KMS-11 (cell line): ENCODE measurements at regions not wholly inside any gene's neighbourhood (a gene's known extent, or its start where the extent isn't known, plus 50 kb on each side); places are given as distances from the start of the nearest gene placed in this dataset.

Experiments
- H2AFZ ChIP-seq: fragments of 200-600 bp; sonication (generic); 2 replicates; pipeline ENCODE4 v1.6.1; 2016; ENCODE audit warnings: antibody characterized with exemption, mixed run types, low read depth
- H3K27ac ChIP-seq: fragments of 200-600 bp; sonication (generic); 2 replicates; pipeline ENCODE4 v1.6.1; 2016; ENCODE audit warnings: mild to moderate bottlenecking, mixed run types
- H3K27me3 ChIP-seq: fragments of 200-600 bp; sonication (generic); 2 replicates; pipeline ENCODE4 v1.6.1; 2017; ENCODE audit warnings: mild to moderate bottlenecking, low read depth, mixed run types, moderate library complexity; ENCODE audit not compliant: insufficient read depth
- H3K36me3 ChIP-seq: fragments of 200-600 bp; sonication (generic); 2 replicates; pipeline ENCODE4 v1.6.1; 2017; ENCODE audit warnings: mild to moderate bottlenecking, mixed run types; ENCODE audit not compliant: insufficient read depth
- H3K4me1 ChIP-seq: fragments of 200-600 bp; sonication (generic); 2 replicates; pipeline ENCODE4 v1.6.1; 2016; ENCODE audit warnings: mild to moderate bottlenecking, low read depth, mixed run types; ENCODE audit not compliant: poor library complexity, severe bottlenecking
- H3K4me2 ChIP-seq: fragments of 200-600 bp; sonication (generic); 2 replicates; pipeline ENCODE4 v1.7.0; 2016; ENCODE audit warnings: mild to moderate bottlenecking, mixed run types
- H3K4me3 ChIP-seq: fragments of 200-600 bp; sonication (generic); IDR thresholded peaks from 2 replicates; pipeline ENCODE4 v1.6.1; 2017; ENCODE audit warnings: low read depth, low read length, mixed read lengths; ENCODE audit not compliant: insufficient read depth
- H3K79me2 ChIP-seq: fragments of 200-600 bp; sonication (generic); 2 replicates; pipeline ENCODE4 v1.6.1; 2016; ENCODE audit warnings: low read depth, mixed run types; ENCODE audit not compliant: insufficient read depth
- H3K9ac ChIP-seq: fragments of 200-600 bp; sonication (generic); 2 replicates; pipeline ENCODE4 v1.6.1; 2016; ENCODE audit warnings: mild to moderate bottlenecking, mixed run types
- H4K20me1 ChIP-seq: fragments of 200-600 bp; sonication (generic); 2 replicates; pipeline ENCODE4 v1.6.1; 2016; ENCODE audit warnings: mild to moderate bottlenecking, mixed run types; ENCODE audit not compliant: insufficient read depth
- TF ChIP-seq, protein P1 (sequence below): fragments of 200-600 bp; sonication (generic); conservative IDR thresholded peaks from 2 replicates; pipeline ENCODE4 v1.6.1; 2017; ENCODE audit warnings: low read depth, mild to moderate bottlenecking, antibody characterized with exemption, low read length, moderate library complexity, mixed read lengths

DNA sequence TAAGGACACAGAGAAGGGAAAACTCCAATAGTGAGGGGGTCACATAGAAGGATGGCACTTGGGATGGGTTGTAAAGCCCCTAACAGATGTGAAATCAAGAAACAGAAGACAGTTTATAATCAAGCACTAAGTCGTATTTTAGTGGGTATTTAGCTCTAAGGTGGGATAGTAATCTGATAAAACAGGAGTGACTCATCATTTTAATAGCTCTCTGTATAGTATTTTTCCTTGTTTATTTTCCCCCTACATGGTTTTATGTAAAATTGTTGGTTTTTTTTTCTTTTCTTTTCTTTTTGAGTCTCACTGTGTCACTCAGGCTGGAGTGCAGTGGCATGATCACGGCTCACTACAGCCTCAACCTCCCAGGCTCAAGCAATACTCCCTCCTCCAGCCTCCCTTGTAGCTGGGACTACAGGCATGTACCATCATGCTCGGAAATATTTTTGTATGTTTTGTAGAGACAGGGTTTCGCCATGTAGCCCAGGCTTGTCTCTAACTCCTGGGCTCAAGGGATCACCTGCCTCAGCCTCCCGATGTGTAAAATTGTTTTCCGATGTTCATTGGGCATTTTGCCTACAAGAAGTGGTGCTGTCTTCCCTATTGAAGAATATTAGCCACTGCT is 142.6 kb upstream of the SERPINE2 start:
- Histone ChIP-seq H3K79me2 (no peaks in the 10 kb centered on the region), H3K9ac (no peak overlapping the region), H3K4me2 (no peak overlapping the region), H3K36me3 (no peaks in the 10 kb centered on the region), H4K20me1 (no peaks in the 10 kb centered on the region), H3K4me3 (no peak overlapping the region), H2AFZ (no peak overlapping the region), H3K27ac (no peak overlapping the region), H3K27me3 (no peaks in the 10 kb centered on the region), H3K4me1 (no peaks in the 10 kb centered on the region)
- TF ChIP-seq, protein P1, sequence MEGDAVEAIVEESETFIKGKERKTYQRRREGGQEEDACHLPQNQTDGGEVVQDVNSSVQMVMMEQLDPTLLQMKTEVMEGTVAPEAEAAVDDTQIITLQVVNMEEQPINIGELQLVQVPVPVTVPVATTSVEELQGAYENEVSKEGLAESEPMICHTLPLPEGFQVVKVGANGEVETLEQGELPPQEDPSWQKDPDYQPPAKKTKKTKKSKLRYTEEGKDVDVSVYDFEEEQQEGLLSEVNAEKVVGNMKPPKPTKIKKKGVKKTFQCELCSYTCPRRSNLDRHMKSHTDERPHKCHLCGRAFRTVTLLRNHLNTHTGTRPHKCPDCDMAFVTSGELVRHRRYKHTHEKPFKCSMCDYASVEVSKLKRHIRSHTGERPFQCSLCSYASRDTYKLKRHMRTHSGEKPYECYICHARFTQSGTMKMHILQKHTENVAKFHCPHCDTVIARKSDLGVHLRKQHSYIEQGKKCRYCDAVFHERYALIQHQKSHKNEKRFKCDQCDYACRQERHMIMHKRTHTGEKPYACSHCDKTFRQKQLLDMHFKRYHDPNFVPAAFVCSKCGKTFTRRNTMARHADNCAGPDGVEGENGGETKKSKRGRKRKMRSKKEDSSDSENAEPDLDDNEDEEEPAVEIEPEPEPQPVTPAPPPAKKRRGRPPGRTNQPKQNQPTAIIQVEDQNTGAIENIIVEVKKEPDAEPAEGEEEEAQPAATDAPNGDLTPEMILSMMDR: no peak

DNA sequence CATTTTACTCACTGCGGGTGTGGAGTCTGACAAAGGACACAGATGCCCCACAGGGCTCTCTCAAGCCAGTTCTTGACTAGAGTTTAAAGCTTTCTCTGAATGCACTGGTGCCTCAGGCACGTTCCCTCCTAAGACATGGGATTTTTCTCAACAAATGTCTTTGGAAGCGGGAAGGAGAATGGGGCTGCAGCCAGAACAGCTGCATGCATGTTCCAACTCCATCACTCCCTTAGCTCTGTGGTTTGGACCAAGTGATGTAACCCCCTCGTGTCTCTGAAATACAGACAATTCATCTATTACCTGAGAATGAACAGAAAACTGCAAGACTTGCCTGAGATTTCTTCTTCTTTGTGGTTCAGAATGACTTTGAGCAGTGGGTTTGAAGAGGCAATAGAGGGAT is 141.7 kb upstream of the SERPINE2 start:
- Histone ChIP-seq H3K27me3 (no peaks in the 10 kb centered on the region), H3K27ac (no peak overlapping the region), H3K36me3 (no peaks in the 10 kb centered on the region), H3K4me1 (no peaks in the 10 kb centered on the region), H3K79me2 (no peaks in the 10 kb centered on the region), H4K20me1 (no peaks in the 10 kb centered on the region), H3K9ac (no peak overlapping the region), H3K4me2 (no peak overlapping the region), H3K4me3 (no peak overlapping the region), H2AFZ (no peak overlapping the region)
- TF ChIP-seq, protein P1: no peak

DNA sequence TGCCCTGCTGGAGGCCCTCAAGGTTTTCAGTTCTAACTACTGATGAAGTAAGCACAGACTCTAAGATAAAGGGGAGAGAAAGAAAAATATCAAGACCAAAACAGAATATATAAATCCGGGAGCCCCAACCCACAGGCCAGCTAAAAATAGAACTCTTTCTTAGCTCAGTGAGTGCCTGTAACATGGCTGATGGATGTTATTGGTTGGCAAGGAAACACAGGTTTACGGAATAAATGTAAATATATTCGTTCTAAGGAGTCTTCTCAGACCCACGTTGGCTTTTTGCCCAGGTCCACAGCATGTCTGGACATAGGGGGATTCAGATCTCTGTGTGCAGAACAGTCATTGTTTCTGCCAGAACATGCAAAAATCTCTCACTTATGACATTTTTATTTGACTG is 139.0 kb upstream of the SERPINE2 start:
- H3K4me2 ChIP-seq: no peak overlapping the region
- no peaks in the 10 kb centered on the region for H3K36me3 ChIP-seq
- H3K27ac ChIP-seq: no peak overlapping the region
- no peaks in the 10 kb centered on the region for H3K27me3 ChIP-seq
- H2AFZ ChIP-seq: no peak overlapping the region
- no peak overlapping the region for H3K9ac ChIP-seq
- no peaks in the 10 kb centered on the region for H4K20me1 ChIP-seq
- H3K79me2 ChIP-seq: no peaks in the 10 kb centered on the region
- H3K4me1 ChIP-seq: no peaks in the 10 kb centered on the region
- TF ChIP-seq, protein P1: no peak
- H3K4me3 ChIP-seq: no peak overlapping the region

DNA sequence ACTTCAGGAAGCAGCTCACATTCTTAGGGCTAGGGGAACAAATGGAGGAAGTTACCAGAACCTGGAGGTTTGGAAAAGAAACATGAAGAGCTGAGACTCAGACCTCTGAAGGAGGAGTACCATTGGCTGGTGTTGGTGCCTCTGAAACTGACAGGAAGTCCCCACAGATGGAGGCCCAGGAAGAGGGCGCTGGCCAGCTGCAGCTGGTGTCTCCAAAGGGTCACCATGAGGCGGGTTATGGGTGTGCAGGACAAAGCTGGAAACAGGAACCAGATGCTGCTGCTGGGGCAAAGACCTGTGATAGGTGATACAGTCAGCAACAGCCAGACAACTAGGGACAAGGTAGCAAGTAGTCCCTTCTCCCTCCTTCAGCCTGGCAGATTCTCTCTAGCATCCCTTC is 136.5 kb upstream of the SERPINE2 start:
- Histone ChIP-seq H3K4me1 (no peaks in the 10 kb centered on the region), H3K4me3 (no peak overlapping the region), H3K36me3 (no peaks in the 10 kb centered on the region), H4K20me1 (no peaks in the 10 kb centered on the region), H3K27ac (no peak overlapping the region), H3K9ac (no peak overlapping the region), H3K4me2 (no peak overlapping the region), H3K27me3 (no peaks in the 10 kb centered on the region), H2AFZ (no peak overlapping the region), H3K79me2 (no peaks in the 10 kb centered on the region)
- TF ChIP-seq, protein P1: no peak
